SK-N-SH (cell line): ENCODE measurements at regions not wholly inside any gene's neighbourhood (a gene's known extent, or its start where the extent isn't known, plus 50 kb on each side); places are given as distances from the start of the nearest gene placed in this dataset.

Experiments
- EP300 ChIP-seq, 2 experiments: IDR thresholded peaks; 2 replicates each; pipeline versions ENCODE4 v1.4.0 to v1.6.1; 2012; ENCODE audit warnings: borderline replicate concordance in 1 of 2, low read depth in 1 of 2, low read length in 1 of 2
- GABPA ChIP-seq: IDR thresholded peaks from 2 replicates; pipeline ENCODE4 v1.4.0; 2012; ENCODE audit warnings: low read depth, mild to moderate bottlenecking
- POLR2AphosphoS5 ChIP-seq: IDR thresholded peaks from 2 replicates; pipeline ENCODE4 v1.6.1; 2012; ENCODE audit warnings: low read depth, low read length
- RAD21 ChIP-seq: IDR thresholded peaks from 2 replicates; pipeline ENCODE4 v1.6.1; 2012; ENCODE audit warnings: mild to moderate bottlenecking, low read length
- SIN3A ChIP-seq: IDR thresholded peaks from 2 replicates; pipeline ENCODE4 v1.6.1; 2012; ENCODE audit warnings: low read depth, mild to moderate bottlenecking, low read length, moderate library complexity, borderline replicate concordance
- SMC3 ChIP-seq: IDR thresholded peaks from 2 replicates; pipeline ENCODE4 v1.6.1; 2012; ENCODE audit warnings: low read depth, low read length, improper control_type of control experiment
- TCF12 ChIP-seq: IDR thresholded peaks from 2 replicates; pipeline ENCODE4 v1.4.0; 2012
- YY1 ChIP-seq: IDR thresholded peaks from 2 replicates; pipeline ENCODE4 v1.4.0; 2012; ENCODE audit warnings: low read depth, mild to moderate bottlenecking
- TF ChIP-seq, protein P1 (sequence below): fragments of 200-600 bp; sonication (generic); IDR thresholded peaks from 2 replicates; pipeline ENCODE4 v1.6.1; 2017; ENCODE audit warnings: antibody characterized with exemption, mild to moderate bottlenecking, moderate library complexity
- TF ChIP-seq, protein P2 (sequence below): IDR thresholded peaks from 2 replicates; pipeline ENCODE4 v1.4.0; 2012; ENCODE audit warnings: low read depth, borderline replicate concordance
- TF ChIP-seq, protein P3 (sequence below): IDR thresholded peaks from 2 replicates; pipeline ENCODE4 v1.6.1; 2012; ENCODE audit warnings: mild to moderate bottlenecking, low read depth, low read length, moderate library complexity
- TF ChIP-seq, protein P4 (sequence below): fragments of 150-350 bp; IDR thresholded peaks from 2 replicates; pipeline ENCODE4 v1.6.1; 2017; ENCODE audit warnings: antibody characterized with exemption, low read length, low read depth, borderline replicate concordance
- TF ChIP-seq, protein P5 (sequence below): IDR thresholded peaks from 2 replicates; pipeline ENCODE4; 2012

DNA sequence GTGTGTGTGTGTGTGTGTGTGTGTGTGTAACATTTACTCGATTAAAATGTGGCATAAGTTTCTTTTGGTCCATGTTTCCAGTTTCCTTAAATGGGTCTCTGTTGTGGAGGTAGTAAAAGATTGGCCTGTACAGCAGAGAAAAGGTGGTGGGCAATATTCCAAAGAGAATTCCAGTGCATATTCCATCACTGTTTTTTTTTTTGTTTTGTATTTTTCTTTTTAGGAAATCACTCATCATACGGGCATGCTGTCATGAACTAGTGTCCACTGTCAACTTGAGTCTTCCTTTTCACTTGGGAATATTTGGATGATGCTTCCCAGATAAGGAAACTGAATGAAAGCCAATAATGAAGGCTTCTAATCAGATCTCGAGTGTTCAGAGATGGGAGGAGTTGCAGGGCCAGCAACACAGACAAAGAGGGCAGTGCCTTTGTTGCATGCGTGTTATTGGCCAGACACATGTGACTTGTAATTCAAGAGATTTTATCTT lies 95.2 kb upstream of the PDGFD start:
- TF ChIP-seq, protein P1, sequence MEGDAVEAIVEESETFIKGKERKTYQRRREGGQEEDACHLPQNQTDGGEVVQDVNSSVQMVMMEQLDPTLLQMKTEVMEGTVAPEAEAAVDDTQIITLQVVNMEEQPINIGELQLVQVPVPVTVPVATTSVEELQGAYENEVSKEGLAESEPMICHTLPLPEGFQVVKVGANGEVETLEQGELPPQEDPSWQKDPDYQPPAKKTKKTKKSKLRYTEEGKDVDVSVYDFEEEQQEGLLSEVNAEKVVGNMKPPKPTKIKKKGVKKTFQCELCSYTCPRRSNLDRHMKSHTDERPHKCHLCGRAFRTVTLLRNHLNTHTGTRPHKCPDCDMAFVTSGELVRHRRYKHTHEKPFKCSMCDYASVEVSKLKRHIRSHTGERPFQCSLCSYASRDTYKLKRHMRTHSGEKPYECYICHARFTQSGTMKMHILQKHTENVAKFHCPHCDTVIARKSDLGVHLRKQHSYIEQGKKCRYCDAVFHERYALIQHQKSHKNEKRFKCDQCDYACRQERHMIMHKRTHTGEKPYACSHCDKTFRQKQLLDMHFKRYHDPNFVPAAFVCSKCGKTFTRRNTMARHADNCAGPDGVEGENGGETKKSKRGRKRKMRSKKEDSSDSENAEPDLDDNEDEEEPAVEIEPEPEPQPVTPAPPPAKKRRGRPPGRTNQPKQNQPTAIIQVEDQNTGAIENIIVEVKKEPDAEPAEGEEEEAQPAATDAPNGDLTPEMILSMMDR = no peak
- TF ChIP-seq RAD21 (no peak), EP300 (IDR thresholded peaks at IDR 0.05; ENCODE audit: borderline replicate concordance in 1 of 2, low read depth in 1 of 2, low read length in 1 of 2) (no peak), POLR2AphosphoS5 (no peak), SIN3A (no peak), SMC3 (no peak), TCF12 (no peak), GABPA (no peak), YY1 (no peak)
- TF ChIP-seq, protein P2, sequence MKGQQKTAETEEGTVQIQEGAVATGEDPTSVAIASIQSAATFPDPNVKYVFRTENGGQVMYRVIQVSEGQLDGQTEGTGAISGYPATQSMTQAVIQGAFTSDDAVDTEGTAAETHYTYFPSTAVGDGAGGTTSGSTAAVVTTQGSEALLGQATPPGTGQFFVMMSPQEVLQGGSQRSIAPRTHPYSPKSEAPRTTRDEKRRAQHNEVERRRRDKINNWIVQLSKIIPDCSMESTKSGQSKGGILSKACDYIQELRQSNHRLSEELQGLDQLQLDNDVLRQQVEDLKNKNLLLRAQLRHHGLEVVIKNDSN = no peak
- TF ChIP-seq, protein P3, sequence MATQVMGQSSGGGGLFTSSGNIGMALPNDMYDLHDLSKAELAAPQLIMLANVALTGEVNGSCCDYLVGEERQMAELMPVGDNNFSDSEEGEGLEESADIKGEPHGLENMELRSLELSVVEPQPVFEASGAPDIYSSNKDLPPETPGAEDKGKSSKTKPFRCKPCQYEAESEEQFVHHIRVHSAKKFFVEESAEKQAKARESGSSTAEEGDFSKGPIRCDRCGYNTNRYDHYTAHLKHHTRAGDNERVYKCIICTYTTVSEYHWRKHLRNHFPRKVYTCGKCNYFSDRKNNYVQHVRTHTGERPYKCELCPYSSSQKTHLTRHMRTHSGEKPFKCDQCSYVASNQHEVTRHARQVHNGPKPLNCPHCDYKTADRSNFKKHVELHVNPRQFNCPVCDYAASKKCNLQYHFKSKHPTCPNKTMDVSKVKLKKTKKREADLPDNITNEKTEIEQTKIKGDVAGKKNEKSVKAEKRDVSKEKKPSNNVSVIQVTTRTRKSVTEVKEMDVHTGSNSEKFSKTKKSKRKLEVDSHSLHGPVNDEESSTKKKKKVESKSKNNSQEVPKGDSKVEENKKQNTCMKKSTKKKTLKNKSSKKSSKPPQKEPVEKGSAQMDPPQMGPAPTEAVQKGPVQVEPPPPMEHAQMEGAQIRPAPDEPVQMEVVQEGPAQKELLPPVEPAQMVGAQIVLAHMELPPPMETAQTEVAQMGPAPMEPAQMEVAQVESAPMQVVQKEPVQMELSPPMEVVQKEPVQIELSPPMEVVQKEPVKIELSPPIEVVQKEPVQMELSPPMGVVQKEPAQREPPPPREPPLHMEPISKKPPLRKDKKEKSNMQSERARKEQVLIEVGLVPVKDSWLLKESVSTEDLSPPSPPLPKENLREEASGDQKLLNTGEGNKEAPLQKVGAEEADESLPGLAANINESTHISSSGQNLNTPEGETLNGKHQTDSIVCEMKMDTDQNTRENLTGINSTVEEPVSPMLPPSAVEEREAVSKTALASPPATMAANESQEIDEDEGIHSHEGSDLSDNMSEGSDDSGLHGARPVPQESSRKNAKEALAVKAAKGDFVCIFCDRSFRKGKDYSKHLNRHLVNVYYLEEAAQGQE = no peak
- TF ChIP-seq, protein P4, sequence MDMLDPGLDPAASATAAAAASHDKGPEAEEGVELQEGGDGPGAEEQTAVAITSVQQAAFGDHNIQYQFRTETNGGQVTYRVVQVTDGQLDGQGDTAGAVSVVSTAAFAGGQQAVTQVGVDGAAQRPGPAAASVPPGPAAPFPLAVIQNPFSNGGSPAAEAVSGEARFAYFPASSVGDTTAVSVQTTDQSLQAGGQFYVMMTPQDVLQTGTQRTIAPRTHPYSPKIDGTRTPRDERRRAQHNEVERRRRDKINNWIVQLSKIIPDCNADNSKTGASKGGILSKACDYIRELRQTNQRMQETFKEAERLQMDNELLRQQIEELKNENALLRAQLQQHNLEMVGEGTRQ = no peak
- TF ChIP-seq, protein P5, sequence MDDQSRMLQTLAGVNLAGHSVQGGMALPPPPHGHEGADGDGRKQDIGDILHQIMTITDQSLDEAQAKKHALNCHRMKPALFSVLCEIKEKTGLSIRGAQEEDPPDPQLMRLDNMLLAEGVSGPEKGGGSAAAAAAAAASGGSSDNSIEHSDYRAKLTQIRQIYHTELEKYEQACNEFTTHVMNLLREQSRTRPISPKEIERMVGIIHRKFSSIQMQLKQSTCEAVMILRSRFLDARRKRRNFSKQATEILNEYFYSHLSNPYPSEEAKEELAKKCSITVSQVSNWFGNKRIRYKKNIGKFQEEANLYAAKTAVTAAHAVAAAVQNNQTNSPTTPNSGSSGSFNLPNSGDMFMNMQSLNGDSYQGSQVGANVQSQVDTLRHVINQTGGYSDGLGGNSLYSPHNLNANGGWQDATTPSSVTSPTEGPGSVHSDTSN = no peak
